GM10248 (cell line): ENCODE measurements at regions not wholly inside any gene's neighbourhood (a gene's known extent, or its start where the extent isn't known, plus 50 kb on each side); places are given as distances from the start of the nearest gene placed in this dataset.
"Not testable (repeated sequence)": the region's sequence is repeated elsewhere in the genome, so short reads cannot be mapped to it uniquely, and the experiment has no call there.

Experiments
- CTCF ChIA-PET: fragments of 300-600 bp; sonication (Branson Sonifier 250); formaldehyde crosslinking; extraction: SDS; loops from one replicate; lab custom pipeline; 2021; ENCODE audit warnings: antibody characterized with exemption; lab: Yijun Ruan, JAX
- POLR2A ChIA-PET: fragments of 350-650 bp; sonication (Branson Sonifier 250); formaldehyde crosslinking; extraction: SDS; loops from one replicate; lab custom pipeline; 2020; ENCODE audit warnings: antibody characterized with exemption; lab: Yijun Ruan, JAX
- DNase-seq: peaks from one replicate; pipeline ENCODE4 v3.0.0; 2012; ENCODE audit errors: extremely low spot score
- CTCF ChIP-seq: IDR thresholded peaks from 2 replicates; pipeline ENCODE4 v1.5.1; 2012; ENCODE audit warnings: mild to moderate bottlenecking, low read depth; ENCODE audit errors: extremely low read depth, missing control alignments, control extremely low read depth

DNA sequence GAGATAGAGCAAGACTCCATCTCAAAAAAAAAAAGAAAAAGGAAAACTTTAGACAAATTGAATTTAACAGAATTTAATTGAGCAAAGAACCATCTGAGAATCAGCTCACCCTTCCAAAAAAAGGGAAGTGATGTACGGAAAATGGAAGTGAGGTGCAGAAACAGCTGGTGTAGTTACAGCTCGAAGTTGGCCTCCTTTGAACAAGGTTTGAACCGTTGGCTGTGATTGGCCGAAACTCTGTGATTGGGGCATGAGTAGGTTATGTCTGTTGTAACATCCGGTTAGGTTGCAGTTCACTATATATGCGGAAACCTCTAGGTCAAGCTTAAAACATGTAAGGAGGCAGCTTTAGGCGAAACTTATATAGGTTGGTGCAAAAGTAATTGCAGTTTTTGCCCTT, 97.9 kb upstream of the KIF26B start:
- ChIA-PET CTCF (interaction anchor here (0.7 to 7.0 kb wide), 2 partner anchors 14 to 646 kb away, joined by 3 to 58 read pairs; no protein-coding TSS in a partner anchor), POLR2A (no interaction called here)
- no peak for TF ChIP-seq CTCF
- no peak for DNase-seq

GRCh38 chr1:245056296-245056695, 98.5 kb upstream of the KIF26B start:
- POLR2A ChIA-PET, DNase-seq: not testable (repeated sequence)
- CTCF ChIA-PET, result interaction anchor here (7.0 kb wide), 1 partner anchor 13 kb away, joined by 58 read pairs; no protein-coding TSS in a partner anchor

DNA sequence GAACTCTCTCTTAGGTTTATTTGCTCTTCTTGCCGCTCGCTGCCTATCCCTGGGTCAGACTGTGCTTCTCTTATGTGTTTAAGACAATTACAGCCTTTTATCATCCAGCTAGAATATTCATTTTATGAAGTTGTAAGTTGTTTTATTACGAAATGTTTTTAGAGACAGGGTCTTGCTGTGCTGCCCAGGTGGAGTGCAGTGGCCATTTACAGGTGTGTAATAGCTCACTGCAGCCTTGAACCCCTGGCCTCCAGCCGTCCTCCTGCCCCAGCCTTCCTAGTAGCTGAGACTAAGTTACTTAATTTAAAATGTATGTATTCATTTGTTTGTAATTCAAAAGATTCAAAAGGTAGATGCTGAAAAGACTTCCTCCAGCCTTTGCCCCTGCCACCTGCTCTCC, 99.0 kb upstream of the KIF26B start:
- no peak for TF ChIP-seq CTCF
- CTCF ChIA-PET, result interaction anchor here (7.0 kb wide), 1 partner anchor 13 kb away, joined by 58 read pairs; no protein-coding TSS in a partner anchor
- DNase-seq, result no peak
- POLR2A ChIA-PET, result no interaction called here

DNA sequence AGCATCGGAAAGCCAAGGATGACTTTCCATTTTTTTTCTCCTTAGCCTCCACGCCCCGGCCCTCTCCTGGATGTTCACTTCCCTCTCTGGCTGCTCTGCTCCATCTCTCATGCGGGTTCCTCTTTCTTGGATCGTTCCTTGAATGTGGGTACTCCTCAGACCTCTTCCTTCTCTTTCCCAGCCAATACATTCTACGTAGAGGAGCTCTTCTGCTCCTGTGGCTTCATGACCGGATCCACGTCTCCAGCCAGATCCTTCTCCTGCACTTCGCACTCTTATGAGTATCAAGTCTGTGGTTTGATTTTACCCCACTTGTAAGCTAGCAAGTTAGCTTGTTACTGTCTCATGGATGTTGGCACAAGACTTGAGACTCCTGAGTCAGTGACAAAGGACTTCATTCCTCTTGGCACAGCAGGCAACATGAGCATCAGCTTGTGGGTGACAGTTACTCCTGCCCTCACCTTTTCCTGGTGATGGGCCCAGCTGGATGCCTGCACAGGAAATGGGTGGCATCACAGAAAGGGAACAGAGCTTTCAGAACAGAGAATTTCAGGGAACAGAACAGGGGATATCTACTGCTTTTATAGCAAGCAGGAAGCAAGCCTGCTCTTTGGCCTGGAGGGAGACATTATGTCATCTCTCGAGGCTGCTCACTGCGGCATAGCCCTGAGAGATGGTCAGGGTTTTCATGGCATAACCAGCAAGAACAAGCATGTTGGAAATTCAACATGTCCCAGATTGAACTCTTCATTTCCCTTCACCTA, 100.1 kb upstream of the KIF26B start:
- no peak for DNase-seq
- no peak for TF ChIP-seq CTCF
- ChIA-PET POLR2A (no interaction called here), CTCF (interaction anchor here (0.8 to 7.0 kb wide), 3 partner anchors 12 to 62 kb away, joined by 3 to 58 read pairs (median 3); no protein-coding TSS in a partner anchor)

DNA sequence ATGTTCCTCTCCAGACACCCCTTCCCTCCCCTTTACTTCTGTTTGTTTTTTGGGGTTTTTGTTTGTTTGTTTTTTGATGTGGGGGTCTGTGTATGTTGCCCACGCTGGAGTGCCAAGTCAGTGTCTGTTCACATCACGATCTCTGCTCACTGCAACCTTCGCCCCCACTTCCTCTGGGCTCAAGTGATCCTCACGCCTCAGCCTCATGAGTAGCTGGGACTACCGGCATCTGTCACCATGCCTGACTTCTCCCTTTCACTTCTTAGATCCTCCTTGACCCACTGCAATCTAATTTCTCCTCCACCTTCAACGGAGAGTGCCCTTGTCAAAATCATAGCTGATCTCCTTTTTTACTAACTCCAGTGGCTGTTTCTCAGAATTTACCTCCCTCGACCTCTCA, 100.7 kb upstream of the KIF26B start:
- ChIA-PET POLR2A (no interaction called here), CTCF (interaction anchor here (0.8 to 7.0 kb wide), 3 partner anchors 11 to 63 kb away, joined by 3 to 58 read pairs (median 3); no protein-coding TSS in a partner anchor)
- DNase-seq, result no peak
- no peak for TF ChIP-seq CTCF

DNA sequence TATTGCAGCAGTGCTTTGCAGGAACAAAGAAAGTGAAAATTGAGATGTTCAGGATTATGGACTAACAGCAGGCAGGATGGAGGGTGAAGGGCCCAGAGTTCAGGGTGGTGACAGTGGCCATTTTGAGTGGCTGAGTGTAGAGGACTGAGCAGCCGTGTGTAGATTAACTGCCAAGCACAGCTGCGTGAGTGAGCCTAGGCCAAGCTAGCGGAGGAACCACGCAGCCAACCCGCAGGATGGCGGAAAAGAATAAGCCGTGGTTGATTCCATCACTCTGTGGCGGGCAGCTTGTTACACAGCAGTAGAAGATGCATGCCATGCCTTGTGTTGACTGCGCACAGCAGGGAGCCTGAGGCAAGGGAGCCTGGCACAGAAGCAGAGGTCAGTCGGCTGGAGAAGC, 102.5 kb upstream of the KIF26B start:
- ChIA-PET CTCF (interaction anchor here (1.1 to 7.0 kb wide), 5 partner anchors 9 to 250 kb away, joined by 3 to 58 read pairs (median 5); no protein-coding TSS in a partner anchor), POLR2A (no interaction called here)
- no peak for TF ChIP-seq CTCF
- DNase-seq, result no peak

- no peak for DNase-seq
- POLR2A ChIA-PET, result no interaction called here
- TF ChIP-seq CTCF, result no peak
- CTCF ChIA-PET, result interaction anchor here (1.1 to 7.0 kb wide), 5 partner anchors 9 to 250 kb away, joined by 3 to 58 read pairs (median 5); no protein-coding TSS in a partner anchor
Measured at GRCh38 chr1:245051349-245052221, 103.2 kb upstream of the KIF26B start.
